HG03066 (cell line): ENCODE measurements at regions not wholly inside any gene's neighbourhood (a gene's known extent, or its start where the extent isn't known, plus 50 kb on each side); places are given as distances from the start of the nearest gene placed in this dataset.
"Not testable (repeated sequence)": the region's sequence is repeated elsewhere in the genome, so short reads cannot be mapped to it uniquely, and the experiment has no call there.

Experiments used
- ATAC-seq: cut with Tn5 transposase; IDR thresholded peaks from one replicate; pipeline ENCODE4 v1.9.1; 2021; ENCODE audit warnings: low read depth; ENCODE audit not compliant: unreplicated experiment

DNA sequence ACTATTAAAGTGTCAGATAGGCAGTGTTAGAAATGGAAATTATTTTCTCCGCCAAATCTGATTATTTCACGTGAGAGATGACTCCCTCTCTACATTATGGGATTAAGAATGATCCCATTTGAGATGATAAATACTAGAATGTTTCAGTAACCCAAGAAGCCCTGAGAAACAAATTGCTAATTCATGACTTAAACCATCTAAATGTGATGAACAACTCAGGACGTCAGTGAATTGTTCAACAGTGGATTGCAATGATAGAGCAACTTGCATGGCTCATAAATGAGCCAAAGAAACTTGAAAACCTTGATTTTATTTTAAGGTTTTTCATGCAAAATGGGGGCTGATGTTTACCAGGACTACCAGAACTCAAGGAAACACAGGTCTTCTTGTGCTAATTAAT lies 350.5 kb upstream of the WWC1 start:
- ATAC-seq: no peak

DNA sequence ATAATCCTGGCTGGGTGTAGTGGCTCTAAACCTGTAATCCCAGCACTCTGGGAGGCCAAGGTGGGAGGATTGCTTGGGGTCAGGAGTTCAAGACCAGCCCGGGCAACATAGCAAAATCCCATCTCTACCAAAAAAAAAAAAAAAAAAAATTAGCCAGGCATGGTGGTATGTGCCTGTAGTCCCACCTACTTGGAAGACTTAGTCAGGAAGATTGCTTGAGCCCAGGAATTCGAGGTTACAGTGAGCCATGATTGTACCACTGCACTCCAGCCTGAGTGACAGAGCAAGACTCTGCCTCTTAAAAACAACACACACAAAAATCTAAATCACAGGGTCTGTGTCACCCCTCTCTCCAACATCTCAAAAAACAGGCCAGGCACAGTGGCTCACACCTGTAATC lies 349.9 kb upstream of the WWC1 start:
- ATAC-seq: not testable (repeated sequence)

DNA sequence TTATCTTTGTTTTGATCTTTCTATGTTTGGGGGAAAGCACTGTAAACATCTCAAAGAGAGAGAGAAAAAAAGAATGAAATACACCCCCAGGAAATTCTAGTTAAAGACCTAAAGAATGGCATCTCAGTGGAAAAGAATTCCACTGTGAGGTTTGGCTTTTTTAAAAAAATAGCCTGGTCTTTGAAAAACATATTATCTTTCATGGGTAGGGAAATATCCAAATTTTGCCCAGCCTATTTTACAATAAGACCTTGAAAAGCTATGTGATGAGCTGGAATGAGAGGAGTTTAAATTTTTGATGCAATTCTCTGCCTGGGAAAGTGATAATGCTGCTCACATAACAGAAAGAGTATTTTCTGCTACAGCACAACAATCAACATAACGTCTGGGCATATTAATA lies 348.1 kb upstream of the WWC1 start:
- ATAC-seq: no peak

DNA sequence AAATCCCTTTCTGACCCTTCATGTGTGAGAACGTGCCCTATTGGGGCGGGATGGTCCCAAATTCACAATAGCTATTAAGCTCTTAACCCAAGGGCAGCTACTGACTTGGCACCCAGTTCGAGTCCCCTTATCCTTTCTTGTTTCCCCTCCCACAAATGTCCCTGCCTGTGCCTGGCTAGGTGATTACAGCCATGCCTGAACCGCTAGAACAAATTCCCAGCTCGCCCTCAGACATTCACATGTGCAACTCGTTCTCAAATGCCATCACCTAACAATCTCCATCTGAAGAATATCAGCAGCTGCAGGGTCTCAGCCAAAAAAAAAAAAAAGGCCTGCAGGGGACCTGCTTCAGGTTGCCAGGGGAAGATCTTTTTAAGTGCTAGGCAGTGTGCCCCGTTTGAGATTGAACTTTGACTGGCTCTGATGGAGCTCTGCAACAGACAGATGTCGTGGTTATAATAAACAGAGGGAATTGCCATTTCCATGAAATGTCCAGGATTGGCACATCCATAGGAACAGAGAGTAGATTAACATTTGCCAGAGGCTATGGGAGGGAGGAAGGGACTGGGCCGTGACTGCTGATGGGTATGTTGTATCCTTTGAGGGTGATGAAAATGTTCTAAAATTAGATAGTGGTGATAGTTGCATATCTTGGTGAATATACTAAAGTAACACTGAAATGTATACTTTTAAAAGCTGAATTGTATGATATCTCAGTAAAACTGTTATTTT lies 347.2 kb upstream of the WWC1 start:
- ATAC-seq: no peak

DNA sequence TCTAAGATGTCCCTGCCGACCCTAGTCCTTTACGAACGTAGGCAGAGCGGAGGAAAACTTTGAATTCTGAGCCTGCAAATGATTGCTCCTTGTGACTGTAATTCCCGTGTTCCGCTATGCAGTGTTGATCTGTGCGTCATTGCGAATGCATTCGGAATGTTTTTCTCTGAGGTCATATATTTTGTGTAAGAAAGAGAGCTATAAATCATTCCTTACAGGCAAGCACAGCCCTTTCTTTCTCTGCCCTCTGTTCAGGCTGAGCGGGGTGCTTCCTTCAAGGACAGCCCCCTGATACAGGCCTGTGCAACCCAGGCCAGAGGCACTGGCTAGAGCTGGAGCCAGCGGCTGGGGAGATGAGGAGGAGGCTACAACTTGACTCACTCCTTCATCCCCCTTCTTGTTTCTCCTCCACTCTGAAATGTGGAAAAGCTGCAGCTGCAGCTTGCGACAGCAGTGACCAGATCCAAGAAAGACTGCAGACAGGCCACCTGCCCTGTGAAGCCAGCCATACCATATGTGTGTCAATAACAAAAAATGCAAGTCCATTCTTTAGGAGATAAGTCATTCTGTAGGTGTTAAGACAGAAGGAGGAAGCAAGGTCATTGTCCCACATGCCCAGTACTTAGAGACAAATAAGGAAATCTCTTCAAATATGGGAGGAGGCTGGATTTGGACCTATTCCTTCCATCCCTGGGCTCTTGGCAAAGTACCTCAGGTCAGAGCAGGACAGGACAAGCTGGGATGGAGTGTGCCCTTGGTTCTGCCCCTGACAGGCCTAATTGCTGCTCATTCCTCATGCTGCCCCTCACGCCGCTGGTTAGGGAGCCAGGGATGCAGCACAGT lies 345.7 kb upstream of the WWC1 start:
- no peak for ATAC-seq

GRCh38 chr5:167947306-167947705 lies 344.1 kb upstream of the WWC1 start:
- ATAC-seq: no peak

- ATAC-seq: no peak
Measured at GRCh38 chr5:167948251-167948650, 343.2 kb upstream of the WWC1 start.

DNA sequence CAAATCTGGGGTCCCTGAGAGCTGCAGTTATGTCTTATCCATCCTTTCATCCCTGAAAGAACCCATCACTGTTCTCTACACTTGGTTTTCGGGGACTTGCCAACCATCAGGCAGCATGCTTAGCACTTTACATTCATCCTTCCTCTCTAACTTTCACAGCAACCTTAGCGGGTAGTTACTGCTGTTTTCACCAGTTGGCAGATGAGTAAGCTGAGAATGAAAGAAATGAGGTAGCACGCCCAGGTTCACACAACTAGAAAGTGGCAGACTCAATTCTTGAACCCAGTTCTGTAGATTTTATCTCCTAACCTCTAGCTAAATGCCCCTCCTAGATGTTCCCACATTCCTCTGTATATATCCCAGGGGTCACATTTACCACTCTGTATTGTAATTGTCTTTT lies 342.0 kb upstream of the WWC1 start:
- ATAC-seq: no peak

DNA sequence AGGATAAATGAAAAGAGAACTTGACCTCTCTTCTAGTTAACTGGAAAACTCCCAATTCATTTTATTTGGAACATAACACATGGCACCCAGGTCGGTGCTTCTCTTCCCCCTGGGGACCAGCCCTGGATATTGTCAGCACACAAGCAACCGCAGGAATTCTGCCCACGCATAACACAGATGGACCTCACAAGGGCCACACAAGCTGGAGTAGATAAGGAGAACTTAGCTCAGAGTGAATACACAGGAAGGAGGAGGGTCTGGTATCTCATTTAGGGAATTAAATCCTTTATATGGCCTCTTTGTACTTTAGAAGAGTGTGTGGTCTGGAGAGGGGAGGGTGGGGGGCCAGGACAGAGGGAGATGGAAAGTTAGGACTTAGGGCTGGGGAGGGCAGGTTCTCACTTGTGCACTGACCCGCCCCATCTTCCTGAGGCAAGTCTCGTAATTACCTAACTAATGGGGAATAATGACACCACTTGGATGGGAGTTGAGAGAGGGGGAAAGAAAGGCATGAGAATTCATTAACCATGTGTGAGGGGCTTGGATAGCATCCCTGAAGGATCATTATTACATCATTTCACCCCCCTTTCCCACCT lies 341.2 kb upstream of the WWC1 start:
- ATAC-seq: no peak

GRCh38 chr5:167951116-167951515 lies 340.3 kb upstream of the WWC1 start:
- ATAC-seq: no peak

DNA sequence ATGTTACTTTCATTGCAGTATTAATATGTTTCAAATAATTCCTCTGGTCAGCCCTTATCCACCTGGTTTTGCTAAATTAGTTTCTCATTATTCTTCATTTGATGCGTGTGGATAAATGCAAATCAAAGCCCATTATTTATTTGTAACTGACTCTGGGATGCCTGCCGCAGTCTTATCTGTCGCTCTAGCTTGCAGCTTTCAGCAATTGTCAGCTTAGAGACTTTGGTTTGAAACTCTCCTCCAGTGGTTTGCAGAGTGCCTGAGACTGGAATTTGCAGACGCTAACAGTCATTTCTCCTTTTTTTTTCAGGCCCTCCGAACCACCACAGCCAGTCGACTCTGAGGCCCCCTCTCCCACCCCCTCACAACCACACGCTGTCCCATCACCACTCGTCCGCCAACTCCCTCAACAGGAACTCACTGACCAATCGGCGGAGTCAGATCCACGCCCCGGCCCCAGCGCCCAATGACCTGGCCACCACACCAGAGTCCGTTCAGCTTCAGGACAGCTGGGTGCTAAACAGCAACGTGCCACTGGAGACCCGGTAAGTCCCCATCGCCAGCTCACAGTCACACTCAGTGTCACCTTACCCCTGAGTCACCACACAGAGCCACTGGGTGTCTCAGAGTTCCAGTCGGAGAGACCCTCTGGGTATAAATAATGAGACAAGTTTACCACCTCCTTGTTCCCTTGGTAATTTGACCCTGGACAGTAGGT lies 339.0 kb upstream of the WWC1 start:
- no peak for ATAC-seq

DNA sequence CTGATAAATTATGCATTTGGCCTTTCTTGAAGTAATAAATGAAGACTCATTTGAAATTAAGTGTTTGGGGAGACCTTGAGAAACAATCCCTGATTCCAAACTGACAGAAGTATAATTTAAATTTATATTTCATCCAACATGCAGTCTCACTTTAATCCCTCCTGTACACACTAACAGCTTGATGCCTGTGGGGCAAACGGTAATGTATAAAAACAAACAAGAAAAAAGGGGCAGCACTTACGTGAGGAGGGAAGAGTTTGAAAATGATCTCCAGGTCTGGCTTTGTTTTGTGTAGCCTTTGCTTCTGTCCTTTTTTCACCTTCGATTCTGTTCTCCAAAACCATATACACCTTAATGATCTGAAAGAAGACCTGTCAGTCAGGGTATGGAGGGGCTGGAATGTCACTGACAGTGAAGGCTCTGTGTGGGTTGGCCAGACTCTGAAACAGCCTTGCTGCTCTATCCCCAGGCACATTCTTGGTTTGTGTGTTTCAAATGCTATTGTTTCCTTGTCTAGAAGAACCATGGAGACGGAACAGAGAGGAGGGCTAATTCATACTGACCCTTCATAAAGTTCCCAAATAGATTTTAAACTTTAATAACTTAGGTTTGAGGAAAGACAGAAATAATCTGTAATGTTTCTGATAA lies 338.2 kb upstream of the WWC1 start:
- no peak for ATAC-seq

DNA sequence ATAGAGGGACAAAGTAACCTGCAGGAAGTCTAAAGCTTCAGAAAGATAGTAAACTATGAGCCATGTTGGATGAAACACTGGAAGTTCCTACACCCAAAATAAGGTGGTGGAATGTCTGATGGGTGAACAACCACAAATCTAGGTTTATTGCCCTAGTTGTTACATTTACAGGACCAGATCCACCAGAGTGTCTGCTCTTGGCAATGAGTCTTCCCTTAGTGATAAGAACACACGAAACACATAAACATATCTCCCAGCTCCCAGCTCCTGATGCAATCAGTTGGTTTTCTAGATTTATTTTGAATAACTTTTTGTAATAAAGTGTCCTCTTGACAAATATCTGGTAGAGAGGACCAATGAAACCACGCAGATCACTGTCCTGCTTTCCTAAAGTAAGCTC lies 329.7 kb upstream of the WWC1 start:
- ATAC-seq: no peak

GRCh38 chr5:167964529-167964928 lies 326.9 kb upstream of the WWC1 start:
- ATAC-seq: no peak

GRCh38 chr5:167965710-167966109 lies 325.7 kb upstream of the WWC1 start:
- no peak for ATAC-seq

DNA sequence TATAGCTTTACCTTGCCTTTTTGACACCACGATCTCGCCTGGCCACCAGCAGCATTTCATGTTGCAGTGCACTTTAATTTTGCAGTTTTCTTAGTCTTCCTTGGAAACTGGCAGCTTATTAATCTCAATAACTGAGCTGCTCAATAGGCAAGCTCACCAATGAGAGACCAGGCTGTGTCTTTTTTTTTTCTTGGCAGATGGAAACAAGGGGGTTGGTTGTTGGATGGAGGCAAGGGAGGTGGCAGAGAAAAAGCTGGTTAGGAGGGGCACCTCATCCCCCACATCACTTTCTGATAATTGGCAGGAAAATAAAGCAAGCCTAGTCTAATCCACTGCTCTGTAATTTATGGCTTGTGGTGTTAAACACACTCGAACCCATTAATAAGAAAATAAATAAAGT lies 324.5 kb upstream of the WWC1 start:
- ATAC-seq: no peak

DNA sequence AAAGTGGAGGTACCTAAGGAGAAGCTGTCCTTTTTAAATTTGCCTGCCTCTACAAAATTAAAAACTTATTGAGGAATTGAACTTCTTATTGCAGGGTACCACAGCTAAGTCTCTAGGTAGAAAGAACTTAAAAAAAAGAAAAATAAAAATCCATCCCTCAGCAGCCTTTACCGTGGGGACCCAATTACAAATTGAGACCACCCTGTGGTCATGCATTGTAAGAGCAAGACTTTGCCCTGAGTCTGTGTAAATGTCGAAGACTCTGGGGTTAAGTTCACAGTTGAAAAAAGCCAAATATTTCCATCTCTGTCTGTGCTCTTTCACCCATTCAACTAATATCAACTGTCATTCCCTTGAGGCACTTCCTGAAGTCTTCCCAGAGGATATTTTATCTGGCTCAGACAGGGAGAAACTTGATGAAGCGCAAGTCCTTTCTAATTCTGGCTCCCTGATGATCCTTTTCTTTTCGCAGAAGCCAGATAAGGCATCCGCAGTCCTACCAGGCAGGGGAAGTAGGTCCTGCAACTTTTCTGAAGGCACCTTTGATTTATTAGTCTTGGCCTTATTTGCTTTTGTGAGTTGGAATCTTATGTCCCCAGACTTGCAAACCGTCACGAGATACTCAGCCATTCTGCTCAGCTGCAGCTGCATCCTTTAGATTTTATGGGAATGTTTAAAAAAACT lies 323.8 kb upstream of the WWC1 start:
- no peak for ATAC-seq

DNA sequence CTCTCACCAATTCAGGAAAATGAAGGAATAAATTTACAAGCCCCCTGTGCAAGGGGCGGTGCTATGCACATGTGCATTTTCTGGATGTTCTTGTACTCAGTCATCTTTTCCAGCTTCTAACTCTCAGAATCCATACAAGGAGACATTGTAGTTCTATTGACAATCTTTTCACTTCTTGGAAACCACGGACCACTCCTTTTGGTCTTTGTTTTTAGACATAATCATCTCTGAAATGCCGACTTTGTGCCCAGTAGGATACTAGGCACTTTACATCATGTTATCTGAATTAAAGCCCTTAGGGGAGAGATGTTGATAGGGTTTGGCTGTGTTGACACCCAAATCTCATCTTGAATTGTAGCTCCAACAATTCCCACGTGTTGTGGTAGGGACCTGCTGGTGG lies 322.6 kb upstream of the WWC1 start:
- ATAC-seq: no peak

GRCh38 chr5:167969998-167970397 lies 321.4 kb upstream of the WWC1 start:
- no peak for ATAC-seq

DNA sequence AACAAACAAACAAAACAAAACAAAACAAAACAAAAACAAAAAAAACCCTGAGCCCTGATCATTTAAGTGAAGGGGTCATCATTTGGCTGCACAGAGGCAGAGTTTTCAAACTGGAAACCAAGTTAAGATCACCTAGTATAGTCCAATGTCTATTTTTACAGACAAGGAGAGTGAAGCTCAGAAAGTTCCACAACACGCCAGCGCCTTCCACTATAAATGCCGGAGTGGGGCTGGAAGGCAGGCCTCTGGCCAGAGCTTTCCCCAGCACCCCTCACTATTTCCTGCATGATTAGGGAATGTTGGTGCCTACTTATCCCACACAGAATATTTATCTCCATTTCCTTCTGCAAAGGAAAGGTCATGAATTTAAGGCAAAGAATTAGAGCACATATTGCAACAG lies 319.7 kb upstream of the WWC1 start:
- ATAC-seq: no peak
